Breast epithelium (tissue), 3 donors: ENCODE measurements at regions not wholly inside any gene's neighbourhood (a gene's known extent, or its start where the extent isn't known, plus 50 kb on each side); places are given as distances from the start of the nearest gene placed in this dataset.

Source experiments
- POLR2A ChIP-seq: fragments of 450-650 bp; IDR thresholded peaks from one replicate; pipeline ENCODE4 v1.6.1; 2016; ENCODE audit warnings: antibody characterized with exemption, mild to moderate bottlenecking, moderate library complexity
- POLR2AphosphoS5 ChIP-seq, 3 donors: sonication (generic); formaldehyde crosslinking; IDR thresholded peaks; one replicate each; pipeline ENCODE4 v1.6.1; 2017; ENCODE audit warnings: antibody characterized with exemption in 3 of 3
- TF ChIP-seq, protein P1 (sequence below), 3 donors: fragments of 450-650 bp; IDR thresholded peaks; one replicate each; pipeline ENCODE4 v1.5.1; 2016 to 2017; ENCODE audit warnings: antibody characterized with exemption in 3 of 3, mild to moderate bottlenecking in 3 of 3, moderate library complexity in 3 of 3

DNA sequence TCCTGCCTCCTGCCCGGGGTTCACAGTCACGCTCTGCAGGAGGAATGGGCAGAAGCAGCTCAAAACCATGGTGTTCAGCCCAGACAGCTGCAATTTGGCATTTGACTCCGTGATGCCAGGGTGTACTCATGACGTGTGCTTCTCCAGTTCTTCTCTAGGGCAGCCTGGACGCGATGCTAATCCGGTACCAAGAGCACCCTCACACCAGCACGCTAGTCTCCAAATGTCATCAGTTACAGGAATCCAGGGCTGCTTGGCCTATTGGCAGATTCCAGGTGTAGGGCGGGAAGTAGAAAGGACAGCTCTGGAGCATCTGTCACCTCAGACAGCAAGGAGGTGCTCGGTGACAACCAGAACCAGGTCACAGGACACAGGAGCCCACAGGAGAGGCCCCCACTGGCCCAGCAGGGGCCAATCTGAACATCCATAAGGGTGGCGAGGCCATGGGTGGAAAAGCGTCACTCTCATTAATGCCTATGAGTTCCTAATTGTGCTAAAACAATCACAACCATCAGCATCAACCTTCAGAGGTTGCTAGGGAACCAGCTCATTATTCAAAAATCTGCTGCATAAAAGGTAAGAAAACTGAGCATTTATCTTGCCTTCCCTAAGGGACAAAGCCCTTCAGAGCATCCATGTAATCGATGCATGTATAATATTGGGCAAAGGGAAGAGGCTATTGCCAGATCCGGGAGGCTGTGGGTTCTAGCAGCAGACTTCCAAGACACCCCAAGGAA, 241.9 kb upstream of the IRX4 start:
- TF ChIP-seq, protein P1, sequence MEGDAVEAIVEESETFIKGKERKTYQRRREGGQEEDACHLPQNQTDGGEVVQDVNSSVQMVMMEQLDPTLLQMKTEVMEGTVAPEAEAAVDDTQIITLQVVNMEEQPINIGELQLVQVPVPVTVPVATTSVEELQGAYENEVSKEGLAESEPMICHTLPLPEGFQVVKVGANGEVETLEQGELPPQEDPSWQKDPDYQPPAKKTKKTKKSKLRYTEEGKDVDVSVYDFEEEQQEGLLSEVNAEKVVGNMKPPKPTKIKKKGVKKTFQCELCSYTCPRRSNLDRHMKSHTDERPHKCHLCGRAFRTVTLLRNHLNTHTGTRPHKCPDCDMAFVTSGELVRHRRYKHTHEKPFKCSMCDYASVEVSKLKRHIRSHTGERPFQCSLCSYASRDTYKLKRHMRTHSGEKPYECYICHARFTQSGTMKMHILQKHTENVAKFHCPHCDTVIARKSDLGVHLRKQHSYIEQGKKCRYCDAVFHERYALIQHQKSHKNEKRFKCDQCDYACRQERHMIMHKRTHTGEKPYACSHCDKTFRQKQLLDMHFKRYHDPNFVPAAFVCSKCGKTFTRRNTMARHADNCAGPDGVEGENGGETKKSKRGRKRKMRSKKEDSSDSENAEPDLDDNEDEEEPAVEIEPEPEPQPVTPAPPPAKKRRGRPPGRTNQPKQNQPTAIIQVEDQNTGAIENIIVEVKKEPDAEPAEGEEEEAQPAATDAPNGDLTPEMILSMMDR (IDR thresholded peaks at IDR 0.05): no peak
- TF ChIP-seq POLR2A (no peak), POLR2AphosphoS5 (IDR thresholded peaks at IDR 0.05) (no peak)
